ENCODE measurements at regions not wholly inside any gene's neighbourhood (a gene's known extent, or its start where the extent isn't known, plus 50 kb on each side); places are given as distances from the start of the nearest gene placed in this dataset.

- TF ChIP-seq CTCF (IDR thresholded peaks at IDR 0.05) = no peak
- Histone ChIP-seq H3K9me3 (no peaks in the 10 kb centered on the region), H3K4me1 (no peaks in the 10 kb centered on the region), H3K4me3 (no peak overlapping the region), H3K36me3 (no peaks in the 10 kb centered on the region), H3K27me3 (no peaks in the 10 kb centered on the region), H3K27ac (no peak overlapping the region)
- DNase-seq (no peak), ATAC-seq (no peak)
- intact Hi-C loops (cut with DNase I) = no loop called here
These were observed 133.0 kb downstream of the ZDHHC21 start for GRCh38 chr9:14560194-14560593.

- Histone ChIP-seq H3K9me3 (no peaks in the 10 kb centered on the region), H3K4me3 (no peak overlapping the region), H3K27ac (no peak overlapping the region), H3K4me1 (no peaks in the 10 kb centered on the region), H3K27me3 (no peaks in the 10 kb centered on the region), H3K36me3 (no peaks in the 10 kb centered on the region)
- DNase-seq (no peak), ATAC-seq (no peak)
- intact Hi-C loops (cut with DNase I) = no loop called here
- no peak for TF ChIP-seq CTCF (IDR thresholded peaks at IDR 0.05)
These were observed 138.3 kb downstream of the ZDHHC21 start for GRCh38 chr9:14554886-14555285.

GRCh38 chr9:14547245-14548060 lies 145.8 kb downstream of the ZDHHC21 start:
- ATAC-seq (no peak), DNase-seq (no peak)
- H3K27me3 ChIP-seq = no peaks in the 10 kb centered on the region
- no peak overlapping the region for H3K27ac ChIP-seq
- no peak for TF ChIP-seq CTCF (IDR thresholded peaks at IDR 0.05)
- intact Hi-C loops (cut with DNase I) = no loop called here
- H3K36me3 ChIP-seq = no peaks in the 10 kb centered on the region
- no peak overlapping the region for H3K4me3 ChIP-seq
- H3K9me3 ChIP-seq = no peaks in the 10 kb centered on the region
- H3K4me1 ChIP-seq = no peaks in the 10 kb centered on the region

GRCh38 chr9:14546693-14547092 lies 146.5 kb downstream of the ZDHHC21 start:
- H3K27ac ChIP-seq = no peak overlapping the region
- no peaks in the 10 kb centered on the region for H3K4me1 ChIP-seq
- intact Hi-C loops (cut with DNase I) = no loop called here
- ATAC-seq = no peak
- H3K9me3 ChIP-seq = no peaks in the 10 kb centered on the region
- H3K36me3 ChIP-seq = no peaks in the 10 kb centered on the region
- TF ChIP-seq CTCF (IDR thresholded peaks at IDR 0.05) = no peak
- DNase-seq = no peak
- no peaks in the 10 kb centered on the region for H3K27me3 ChIP-seq
- H3K4me3 ChIP-seq = no peak overlapping the region

- no peak for TF ChIP-seq CTCF (IDR thresholded peaks at IDR 0.05)
- intact Hi-C loops (cut with DNase I) = no loop called here
- Histone ChIP-seq H3K36me3 (no peaks in the 10 kb centered on the region), H3K4me3 (no peak overlapping the region), H3K4me1 (no peaks in the 10 kb centered on the region), H3K27me3 (no peaks in the 10 kb centered on the region), H3K9me3 (no peaks in the 10 kb centered on the region), H3K27ac (no peak overlapping the region)
- DNase-seq = no peak
- ATAC-seq = no peak
These were observed 151.2 kb downstream of the ZDHHC21 start for GRCh38 chr9:14542071-14542470.

All from upper lobe of right lung (tissue), 1 donor.